ENCODE measurements at regions not wholly inside any gene's neighbourhood (a gene's known extent, or its start where the extent isn't known, plus 50 kb on each side); places are given as distances from the start of the nearest gene placed in this dataset.

- H3K27ac Mint-ChIP-seq = no peak overlapping the region
- no peaks in the 10 kb centered on the region for H3K36me3 Mint-ChIP-seq (ENCODE audit: low read depth)
- Histone ChIP-seq H3K4me3 (ENCODE audit: low read length) (no peak overlapping the region), H3K36me3 (ENCODE audit: insufficient read depth, low read length) (no peaks in the 10 kb centered on the region), H3K27me3 (ENCODE audit: control insufficient read depth in 1 of 2, insufficient read depth in 2 of 2, low read length in 2 of 2) (no peaks in the 10 kb centered on the region), H3K27ac (ENCODE audit: low read depth in 1 of 2, low read length in 2 of 2) (no peak overlapping the region), H3K9me3 (ENCODE audit: control insufficient read depth in 1 of 2, insufficient read depth in 1 of 2, low read length in 2 of 2) (no peaks in the 10 kb centered on the region), H3K4me1 (ENCODE audit: insufficient read depth, low read length) (no peaks in the 10 kb centered on the region)
- H3K4me1 Mint-ChIP-seq (ENCODE audit: low read depth) = no peaks in the 10 kb centered on the region
- no peak overlapping the region for H3K4me3 Mint-ChIP-seq
- ATAC-seq (ENCODE audit: poor library complexity) (no peak), DNase-seq (no peak)
- POLR2A ChIA-PET = no interaction called here
- intact Hi-C loops (cut with DNase I, micrococcal nuclease) = no loop called here
- H3K9me3 Mint-ChIP-seq = no peaks in the 10 kb centered on the region
- no peak for TF ChIP-seq CTCF (IDR thresholded peaks at IDR 0.05)
- H3K27me3 Mint-ChIP-seq = no peaks in the 10 kb centered on the region
- CTCF ChIA-PET = no interaction called here
Observed at GRCh38 chrX:69234624-69235023, 69.4 kb upstream of the PJA1 start.

GRCh38 chrX:69232945-69233344 is 67.7 kb upstream of the PJA1 start:
- intact Hi-C loops (cut with DNase I, micrococcal nuclease) = no loop called here
- ChIA-PET CTCF (no interaction called here), POLR2A (no interaction called here)
- Histone ChIP-seq H3K27me3 (ENCODE audit: control insufficient read depth in 1 of 2, insufficient read depth in 2 of 2, low read length in 2 of 2) (no peaks in the 10 kb centered on the region), H3K4me3 (ENCODE audit: low read length) (no peak overlapping the region), H3K27ac (ENCODE audit: low read depth in 1 of 2, low read length in 2 of 2) (no peak overlapping the region), H3K4me1 (ENCODE audit: insufficient read depth, low read length) (no peaks in the 10 kb centered on the region), H3K36me3 (ENCODE audit: insufficient read depth, low read length) (no peaks in the 10 kb centered on the region), H3K9me3 (ENCODE audit: control insufficient read depth in 1 of 2, insufficient read depth in 1 of 2, low read length in 2 of 2) (no peaks in the 10 kb centered on the region)
- no peaks in the 10 kb centered on the region for H3K27me3 Mint-ChIP-seq
- ATAC-seq (ENCODE audit: poor library complexity) (no peak), DNase-seq (no peak)
- no peaks in the 10 kb centered on the region for H3K36me3 Mint-ChIP-seq (ENCODE audit: low read depth)
- no peaks in the 10 kb centered on the region for H3K9me3 Mint-ChIP-seq
- no peak overlapping the region for H3K27ac Mint-ChIP-seq
- TF ChIP-seq CTCF (IDR thresholded peaks at IDR 0.05) = no peak
- H3K4me1 Mint-ChIP-seq (ENCODE audit: low read depth) = no peaks in the 10 kb centered on the region
- no peak overlapping the region for H3K4me3 Mint-ChIP-seq

GRCh38 chrX:69231903-69232302 is 66.7 kb upstream of the PJA1 start:
- Mint-ChIP-seq H3K27ac (no peak overlapping the region), H3K4me3 (no peak overlapping the region), H3K27me3 (no peaks in the 10 kb centered on the region), H3K4me1 (ENCODE audit: low read depth) (no peaks in the 10 kb centered on the region), H3K9me3 (no peaks in the 10 kb centered on the region), H3K36me3 (ENCODE audit: low read depth) (no peaks in the 10 kb centered on the region)
- no peak overlapping the region for H3K27ac ChIP-seq (ENCODE audit: low read depth in 1 of 2, low read length in 2 of 2)
- no peak for TF ChIP-seq CTCF (IDR thresholded peaks at IDR 0.05)
- H3K4me3 ChIP-seq (ENCODE audit: low read length) = no peak overlapping the region
- DNase-seq (no peak), ATAC-seq (ENCODE audit: poor library complexity) (no peak)
- H3K27me3 ChIP-seq (ENCODE audit: control insufficient read depth in 1 of 2, insufficient read depth in 2 of 2, low read length in 2 of 2) = no peaks in the 10 kb centered on the region
- no peaks in the 10 kb centered on the region for H3K36me3 ChIP-seq (ENCODE audit: insufficient read depth, low read length)
- CTCF ChIA-PET = no interaction called here
- H3K4me1 ChIP-seq (ENCODE audit: insufficient read depth, low read length) = no peaks in the 10 kb centered on the region
- POLR2A ChIA-PET = no interaction called here
- intact Hi-C loops (cut with DNase I, micrococcal nuclease) = no loop called here
- no peaks in the 10 kb centered on the region for H3K9me3 ChIP-seq (ENCODE audit: control insufficient read depth in 1 of 2, insufficient read depth in 1 of 2, low read length in 2 of 2)
